DMS53 (cell line): ENCODE measurements at regions not wholly inside any gene's neighbourhood (a gene's known extent, or its start where the extent isn't known, plus 50 kb on each side); places are given as distances from the start of the nearest gene placed in this dataset.

Experiments
- DNase-seq: peaks from one replicate; lab custom pipeline; 2025; lab: John Stamatoyannopoulos, UW

GRCh38 chr9:78563269-78563668 is 266.3 kb downstream of the PSAT1 start:
- DNase-seq: peak; percentile 6

DNA sequence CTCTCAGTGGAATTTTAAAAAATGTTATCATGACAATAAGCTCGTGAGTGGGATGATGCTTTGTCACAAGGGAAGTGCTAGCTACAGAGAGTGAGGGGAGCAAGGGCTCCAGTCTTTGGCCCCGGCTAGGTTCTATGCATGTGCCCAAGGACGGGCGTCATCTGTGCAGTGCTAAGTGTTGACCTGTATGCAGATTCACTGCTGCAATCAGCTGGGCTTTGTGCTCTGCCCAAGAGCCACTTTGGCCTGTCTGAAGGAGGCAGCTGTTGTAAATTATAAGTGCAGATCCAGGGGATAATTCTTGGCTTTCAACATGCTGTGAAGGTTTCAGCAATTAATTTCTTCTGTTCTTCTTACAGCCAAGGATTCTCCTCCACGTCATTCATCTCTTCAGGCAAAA is 268.6 kb downstream of the PSAT1 start:
- no peak for DNase-seq

DNA sequence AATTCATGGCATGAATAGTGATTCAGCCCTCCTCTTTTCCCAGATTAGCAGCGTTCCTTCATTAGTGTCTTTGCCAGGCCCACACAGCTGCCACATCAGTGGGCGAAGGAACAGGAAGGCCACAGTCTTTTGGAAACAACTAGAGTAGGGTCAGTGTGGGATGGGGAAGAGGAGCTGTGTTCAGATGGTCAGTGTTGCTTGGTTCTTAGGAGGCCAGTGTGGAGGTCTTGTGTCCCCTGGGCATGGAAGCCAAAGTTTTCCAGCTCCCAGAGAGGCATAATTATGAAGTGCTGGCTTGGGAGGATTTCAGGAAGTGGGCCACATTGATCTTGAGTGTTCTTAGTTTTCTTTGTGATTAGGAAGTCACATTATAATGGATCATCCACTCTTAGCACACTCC is 269.6 kb downstream of the PSAT1 start:
- DNase-seq: no peak

GRCh38 chr9:78566948-78567675 is 270.2 kb downstream of the PSAT1 start:
- DNase-seq: no peak

DNA sequence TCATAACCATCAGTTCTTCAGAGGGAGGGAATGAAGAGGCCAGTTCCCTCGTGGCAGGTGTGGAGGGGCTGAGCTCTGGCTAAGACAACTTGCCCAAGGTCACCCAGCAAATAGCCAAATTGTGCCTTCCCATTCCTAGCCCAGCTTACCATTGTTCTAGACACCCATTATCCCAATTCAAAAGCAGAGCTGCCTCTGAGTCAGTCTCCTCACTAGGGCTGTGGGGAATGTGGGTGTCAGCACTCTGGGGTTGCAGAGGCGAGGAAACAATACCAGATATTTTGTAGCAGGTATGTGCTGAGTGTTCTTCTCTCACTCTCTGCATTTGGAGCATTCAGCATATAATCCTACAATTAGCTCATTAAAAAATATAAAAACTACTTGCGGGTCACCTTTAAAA is 270.8 kb downstream of the PSAT1 start:
- DNase-seq: no peak

- DNase-seq: no peak
Observed at GRCh38 chr9:78568774-78569173, 271.8 kb downstream of the PSAT1 start.

GRCh38 chr9:78572266-78572665 is 275.3 kb downstream of the PSAT1 start:
- DNase-seq: peak; percentile 40

GRCh38 chr9:78573205-78573604 is 276.3 kb downstream of the PSAT1 start:
- DNase-seq: no peak

GRCh38 chr9:78573669-78574068 is 276.7 kb downstream of the PSAT1 start:
- DNase-seq: no peak

DNA sequence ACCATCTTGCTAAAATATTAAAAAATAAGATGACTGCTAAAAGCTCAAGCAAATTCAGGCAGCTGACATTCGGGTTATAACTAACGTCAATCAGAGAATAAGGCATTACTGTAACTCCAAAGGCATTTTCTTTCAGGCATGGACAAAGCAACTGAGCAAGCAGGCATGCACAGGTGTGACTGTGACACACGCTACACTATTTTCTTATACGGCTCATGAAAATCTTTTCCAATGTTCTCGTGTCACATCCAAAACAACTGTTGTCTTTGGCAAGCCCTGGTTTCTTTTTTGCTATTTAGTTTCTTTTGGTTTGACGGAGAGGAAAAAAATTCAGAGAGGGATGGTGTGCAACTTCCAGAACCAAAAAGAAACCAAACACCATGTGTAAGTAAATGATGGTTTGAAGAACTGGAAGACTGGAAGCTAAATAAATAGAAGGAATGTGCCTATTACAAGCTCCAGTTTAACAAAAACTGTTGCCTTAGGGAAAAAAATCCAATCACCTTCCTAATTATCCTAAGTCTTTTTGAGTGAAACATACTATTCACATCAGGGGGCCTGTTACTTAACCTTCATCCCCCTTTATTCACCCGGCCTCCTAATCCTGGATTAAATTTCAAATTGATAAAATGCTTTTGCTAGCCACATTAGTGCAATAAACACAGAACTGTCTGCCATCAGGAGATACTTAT is 277.6 kb downstream of the PSAT1 start:
- no peak for DNase-seq

DNA sequence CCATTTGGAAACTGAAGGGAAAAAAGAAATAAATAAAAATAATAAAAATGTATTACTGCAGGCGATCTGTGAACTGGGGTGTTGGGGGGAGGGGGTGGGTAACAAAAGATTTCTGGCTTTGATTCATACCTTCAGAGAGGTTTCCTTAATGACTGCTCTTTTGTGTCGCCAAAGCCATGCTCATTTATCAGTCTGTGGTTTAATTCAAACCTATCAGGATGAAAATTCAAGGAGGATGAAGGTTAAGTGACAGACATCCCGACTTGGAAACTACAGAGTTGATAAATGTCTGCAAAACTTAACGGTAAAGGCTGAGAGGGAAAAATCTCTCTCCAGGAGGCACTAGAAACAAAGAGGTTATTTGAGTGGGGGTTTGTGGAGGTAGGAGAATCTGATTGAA is 278.2 kb downstream of the PSAT1 start:
- no peak for DNase-seq

DNA sequence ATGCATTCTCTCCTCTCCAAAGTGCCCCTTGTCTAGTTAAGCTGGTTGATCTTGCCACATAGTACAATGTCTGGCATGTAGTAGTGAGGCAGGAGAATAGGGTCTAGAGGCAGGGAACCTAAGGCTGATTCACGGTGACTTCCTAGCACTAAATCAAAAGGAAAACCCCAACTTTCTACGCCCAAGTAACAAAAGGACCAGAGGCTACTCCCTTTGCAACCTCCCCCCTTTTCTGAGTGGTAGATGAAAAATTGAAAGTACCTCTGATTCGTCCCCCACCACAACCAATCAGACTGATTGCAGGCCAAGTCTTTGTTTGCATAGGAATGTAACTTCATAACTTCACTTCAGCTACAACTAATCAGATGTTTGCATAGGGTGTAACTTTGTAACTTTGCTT is 278.8 kb downstream of the PSAT1 start:
- no peak for DNase-seq

DNA sequence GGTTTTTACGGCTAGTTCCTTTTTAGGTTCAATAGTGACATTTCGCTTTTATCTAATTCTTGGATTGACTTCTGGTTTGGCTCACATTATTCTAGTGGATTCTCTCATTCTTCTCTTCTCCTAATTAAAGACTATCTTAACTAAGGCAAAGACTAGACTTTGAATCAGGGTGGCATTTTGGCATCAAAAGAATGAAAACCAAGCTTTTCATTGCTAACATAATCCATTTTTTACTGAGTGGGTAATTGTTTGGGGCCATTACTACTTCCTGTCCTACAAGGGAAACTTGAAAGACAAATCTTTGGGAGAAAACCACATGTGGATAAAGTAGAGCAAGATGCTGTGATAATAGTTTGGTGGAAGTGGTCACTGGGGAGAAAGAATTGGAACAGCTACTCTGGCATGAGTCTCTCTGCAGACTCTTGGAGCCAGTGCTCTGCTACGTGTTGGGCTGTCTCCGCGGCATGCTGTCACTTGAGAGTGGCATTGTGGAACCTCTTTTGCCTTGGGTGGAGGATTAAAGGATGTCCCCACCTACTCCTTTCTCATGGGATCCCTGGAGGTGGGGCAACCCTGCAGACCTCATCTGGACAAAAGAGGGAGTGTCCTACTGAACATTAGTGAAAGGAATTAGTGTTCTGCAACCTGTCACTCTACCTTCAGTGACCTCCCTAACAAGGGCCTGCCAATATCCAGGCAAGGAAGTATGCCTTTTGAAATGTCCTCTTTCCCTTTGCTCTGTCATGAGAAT is 280.4 kb downstream of the PSAT1 start:
- no peak for DNase-seq

DNA sequence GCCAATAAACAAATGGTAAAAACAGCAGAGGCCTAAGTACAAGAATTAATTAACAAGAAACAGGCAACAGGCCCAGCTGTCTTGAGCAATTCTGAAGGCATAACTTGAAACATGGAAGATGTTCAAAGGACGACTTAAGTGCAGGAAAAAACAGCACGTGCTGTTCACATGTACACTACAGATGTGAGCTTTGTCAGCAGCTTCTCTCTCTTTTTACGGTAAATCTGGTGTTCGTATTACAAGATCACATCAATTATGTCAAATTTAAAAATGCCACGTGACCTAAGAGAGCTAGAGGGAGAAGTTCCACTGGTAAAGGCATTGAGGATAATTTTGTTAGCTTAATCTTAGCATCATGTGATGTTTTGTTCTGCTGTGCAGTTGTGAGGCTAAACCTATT is 281.1 kb downstream of the PSAT1 start:
- DNase-seq: no peak

- no peak for DNase-seq
Observed at GRCh38 chr9:78582821-78583220, 285.9 kb downstream of the PSAT1 start.

DNA sequence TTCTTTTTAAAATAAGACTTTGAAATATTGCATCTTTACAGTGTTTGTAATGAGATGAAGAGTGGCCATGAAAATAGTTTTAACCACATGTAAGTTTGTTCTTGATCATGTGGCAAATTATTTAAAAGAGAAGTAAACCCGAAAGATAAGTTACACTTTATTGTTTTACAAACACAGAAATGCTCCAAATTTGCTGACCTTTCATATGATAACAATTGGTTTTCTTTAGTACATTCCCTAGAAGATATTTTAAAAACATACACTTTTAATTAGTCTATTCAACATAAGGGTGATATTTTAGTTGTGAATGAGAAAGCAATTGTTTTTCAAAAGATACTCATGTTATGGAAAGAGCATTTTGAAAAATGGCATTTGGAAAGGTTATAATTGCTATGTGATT is 287.7 kb downstream of the PSAT1 start:
- DNase-seq: no peak

DNA sequence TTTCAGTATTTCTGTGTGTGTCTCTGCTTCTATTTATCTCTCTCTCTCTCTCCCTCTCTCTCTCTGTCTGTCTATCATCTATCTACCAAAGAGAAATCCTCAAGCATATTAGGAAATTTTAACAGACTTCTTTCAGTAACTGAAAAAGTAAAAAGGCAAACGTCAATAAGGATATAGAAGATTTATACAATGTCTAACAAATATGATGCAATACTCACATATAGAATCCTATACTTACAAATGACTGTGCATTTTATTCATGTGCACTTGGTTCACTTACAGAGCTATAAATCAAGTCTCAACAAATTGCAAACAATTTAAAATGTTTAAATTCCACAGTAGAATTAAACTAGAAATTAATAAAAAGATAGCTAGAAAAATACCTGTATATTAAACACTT is 289.0 kb downstream of the PSAT1 start:
- DNase-seq: no peak

- no peak for DNase-seq
Observed at GRCh38 chr9:78590068-78590467, 293.1 kb downstream of the PSAT1 start.

DNA sequence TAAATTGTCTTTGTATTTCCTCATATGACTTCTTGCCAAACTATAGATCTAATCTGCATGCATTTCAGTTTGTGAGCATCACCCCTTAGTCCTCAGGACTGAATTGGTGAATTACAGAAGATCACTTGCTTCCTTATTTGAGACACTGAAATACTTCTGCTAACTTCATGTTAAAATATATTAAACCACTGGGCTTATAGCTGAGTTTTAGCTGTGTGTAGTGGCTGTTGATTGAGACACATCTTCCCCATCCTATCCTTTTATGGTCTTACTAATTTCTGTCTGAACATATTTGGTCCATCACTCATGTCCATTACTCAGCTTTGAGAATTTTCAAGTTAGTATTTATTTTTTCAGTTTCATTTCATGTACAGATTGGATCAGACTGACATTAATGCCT is 295.9 kb downstream of the PSAT1 start:
- DNase-seq: no peak

- DNase-seq: no peak
Observed at GRCh38 chr9:78595200-78595945, 298.4 kb downstream of the PSAT1 start.

DNA sequence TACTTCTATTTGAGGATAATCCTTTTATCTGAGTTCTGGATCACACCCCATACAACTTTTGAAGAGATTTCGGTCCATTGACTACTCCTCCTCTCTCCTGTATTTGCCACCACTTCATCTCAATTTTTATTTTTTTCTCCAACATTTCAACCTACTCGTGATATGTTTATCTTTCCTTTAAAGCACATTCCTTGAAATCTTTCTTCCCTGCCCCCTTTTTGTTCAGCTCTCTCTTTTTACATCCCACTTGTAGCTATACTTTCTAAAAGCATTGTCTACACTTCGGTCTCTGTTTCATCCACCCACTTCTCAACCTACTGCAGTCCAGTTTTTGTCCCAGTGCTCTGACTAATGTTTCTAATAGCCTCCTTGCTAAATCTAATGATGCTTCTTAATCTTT is 299.4 kb downstream of the PSAT1 start:
- DNase-seq: no peak

DNA sequence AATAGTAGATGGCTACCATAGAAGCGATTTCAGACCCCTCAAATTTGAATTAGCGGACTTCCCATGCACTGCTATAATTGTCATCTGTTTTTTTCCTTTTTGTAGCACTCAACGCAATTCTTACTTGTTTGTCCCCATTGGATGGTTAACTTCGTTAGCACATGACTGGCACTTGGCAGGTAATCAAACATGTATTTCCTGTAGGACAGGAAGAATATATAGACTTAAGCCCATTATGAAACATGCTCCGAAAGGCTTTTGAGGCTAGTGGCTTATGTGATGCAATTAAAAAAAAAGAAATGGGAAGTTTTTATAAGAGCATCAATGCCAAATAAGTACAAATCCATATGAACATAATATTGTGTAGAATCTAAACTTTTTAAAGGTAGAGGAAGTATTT is 301.2 kb downstream of the PSAT1 start:
- peak; percentile 17 for DNase-seq
